HG02798 (cell line): ENCODE measurements at regions not wholly inside any gene's neighbourhood (a gene's known extent, or its start where the extent isn't known, plus 50 kb on each side); places are given as distances from the start of the nearest gene placed in this dataset.
"Not testable (repeated sequence)": the region's sequence is repeated elsewhere in the genome, so short reads cannot be mapped to it uniquely, and the experiment has no call there.

Source experiments
- ATAC-seq: cut with Tn5 transposase; IDR thresholded peaks from one replicate; pipeline ENCODE4 v1.9.1; 2021; ENCODE audit warnings: mild to moderate bottlenecking; ENCODE audit not compliant: unreplicated experiment, poor library complexity

- ATAC-seq = no peak
These were observed 125.6 kb downstream of the CCDC71L start for GRCh38 chr7:106535234-106535932.

- no peak for ATAC-seq
These were observed 126.6 kb downstream of the CCDC71L start for GRCh38 chr7:106534271-106534846.

DNA sequence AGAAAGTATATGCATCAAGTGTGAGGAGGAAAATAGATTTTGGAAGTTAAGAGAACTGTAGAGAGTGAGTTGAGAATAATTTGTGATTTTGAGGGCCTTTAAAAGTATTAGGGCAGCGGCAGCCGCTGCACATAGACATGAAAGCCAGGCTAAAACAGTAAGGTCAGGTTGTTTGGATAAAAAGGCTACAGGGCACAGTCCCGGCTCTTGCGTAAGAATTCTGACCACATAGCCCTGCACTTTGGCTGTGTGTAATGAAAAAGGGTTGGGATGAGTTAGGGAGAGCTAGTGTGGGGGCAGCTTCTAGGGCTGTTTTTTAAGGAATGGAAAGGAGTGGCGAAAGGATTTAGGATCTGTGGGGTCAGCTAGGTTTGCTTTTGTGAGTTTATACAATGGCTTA, 130.8 kb downstream of the CCDC71L start:
- ATAC-seq = not testable (repeated sequence)

DNA sequence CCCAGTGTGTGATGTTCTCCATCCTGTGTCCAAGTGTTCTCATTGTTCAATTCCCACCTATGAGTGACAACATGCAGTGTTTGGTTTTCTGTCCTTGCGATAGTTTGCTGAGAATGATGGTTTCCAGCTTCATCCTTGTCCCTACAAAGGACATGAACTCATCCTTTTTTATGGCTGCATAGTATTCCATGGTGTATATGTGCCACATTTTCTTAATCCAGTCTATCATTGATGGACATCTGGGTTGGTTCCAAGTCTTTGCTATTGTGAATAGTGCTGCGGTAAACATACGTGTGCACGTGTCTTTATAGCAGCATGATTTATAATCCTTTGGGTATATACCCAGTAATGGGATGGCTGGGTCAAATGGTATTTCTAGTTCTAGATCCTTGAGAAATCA, 134.3 kb downstream of the CCDC71L start:
- ATAC-seq = not testable (repeated sequence)

GRCh38 chr7:106524690-106525059, 136.3 kb downstream of the CCDC71L start:
- no peak for ATAC-seq

GRCh38 chr7:106523482-106523881, 137.5 kb downstream of the CCDC71L start:
- no peak for ATAC-seq

DNA sequence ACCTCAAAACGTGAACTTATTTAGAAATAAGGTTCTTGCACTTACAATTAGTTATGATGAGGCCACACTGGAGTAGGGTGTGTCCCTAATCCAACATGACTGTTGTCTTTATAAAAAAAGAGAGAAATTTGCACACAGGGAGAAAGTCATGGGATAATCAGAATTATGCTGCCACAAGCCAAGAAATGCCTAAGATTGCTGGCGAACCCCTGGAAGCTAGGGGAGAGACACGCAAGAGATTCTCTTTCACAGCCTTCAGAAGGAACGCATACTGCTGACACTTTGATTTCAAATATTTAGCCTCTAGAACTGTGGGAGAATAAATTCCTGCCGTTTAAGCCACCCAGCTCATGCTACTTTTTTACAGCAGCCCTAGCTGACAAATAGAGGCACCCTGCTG, 138.3 kb downstream of the CCDC71L start:
- no peak for ATAC-seq

GRCh38 chr7:106521541-106521940, 139.4 kb downstream of the CCDC71L start:
- no peak for ATAC-seq

- ATAC-seq = no peak
These were observed 139.9 kb downstream of the CCDC71L start for GRCh38 chr7:106520962-106521514.

- no peak for ATAC-seq
These were observed 142.0 kb downstream of the CCDC71L start for GRCh38 chr7:106518967-106519366.

DNA sequence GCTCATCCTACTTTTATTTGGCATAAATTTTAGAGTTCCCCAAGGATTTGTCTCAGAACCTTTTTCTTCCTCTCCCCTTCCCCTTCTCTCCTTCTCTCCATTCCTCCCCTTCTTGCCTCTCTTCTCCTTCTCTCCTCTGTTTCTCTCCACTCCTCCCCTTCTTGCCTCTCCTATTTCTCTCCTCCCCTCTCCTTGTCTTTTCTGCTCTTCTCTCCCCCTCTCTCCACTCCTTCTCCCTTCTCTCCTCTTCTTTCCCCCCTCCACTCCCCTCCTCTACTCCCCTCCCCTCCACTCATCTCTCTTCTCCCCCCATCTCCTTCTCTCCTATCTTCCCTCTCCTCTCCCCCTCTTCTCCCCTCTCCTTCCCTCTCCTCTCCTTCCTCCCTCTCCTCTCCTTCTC, 142.7 kb downstream of the CCDC71L start:
- no peak for ATAC-seq

- ATAC-seq = no peak
These were observed 143.4 kb downstream of the CCDC71L start for GRCh38 chr7:106517508-106517907.

DNA sequence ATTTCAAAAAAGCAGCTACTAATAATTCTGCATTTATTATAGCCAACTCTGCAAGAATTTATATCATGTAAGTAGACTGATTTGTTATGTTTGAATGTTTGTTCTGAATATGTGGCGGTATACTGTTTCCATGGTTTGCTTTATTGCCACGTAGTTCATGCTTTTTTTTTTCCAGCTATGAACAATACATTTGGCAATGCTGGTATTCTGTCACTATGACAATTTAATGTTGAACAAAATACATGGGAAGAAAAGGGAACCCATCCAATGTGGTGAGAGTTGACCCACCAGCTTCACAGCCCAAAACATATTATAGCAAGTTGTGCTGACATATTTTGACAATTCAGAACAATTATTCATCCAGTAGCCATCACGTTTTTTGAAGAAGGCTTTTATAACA, 145.6 kb downstream of the CCDC71L start:
- no peak for ATAC-seq

DNA sequence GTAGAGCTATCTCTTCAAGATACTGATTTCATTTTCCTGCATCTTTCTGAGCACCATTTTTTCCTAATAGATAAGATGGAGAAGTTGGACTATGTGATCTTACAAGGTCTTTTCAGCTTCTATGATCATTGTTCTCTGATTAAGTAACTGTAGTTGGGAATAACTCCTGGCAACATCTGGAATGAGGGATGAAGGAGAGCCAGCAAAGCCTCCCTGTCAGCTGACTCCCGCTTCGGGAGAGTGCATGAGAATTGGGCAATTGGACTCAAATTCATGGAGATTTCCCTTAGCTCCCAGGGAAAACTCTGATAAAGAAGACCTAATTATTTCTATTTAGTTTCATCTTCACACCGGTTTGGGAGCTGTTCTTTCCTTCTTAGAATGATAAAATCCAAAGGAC, 146.1 kb downstream of the CCDC71L start:
- no peak for ATAC-seq

- no peak for ATAC-seq
These were observed 148.7 kb downstream of the CCDC71L start for GRCh38 chr7:106512217-106512616.

DNA sequence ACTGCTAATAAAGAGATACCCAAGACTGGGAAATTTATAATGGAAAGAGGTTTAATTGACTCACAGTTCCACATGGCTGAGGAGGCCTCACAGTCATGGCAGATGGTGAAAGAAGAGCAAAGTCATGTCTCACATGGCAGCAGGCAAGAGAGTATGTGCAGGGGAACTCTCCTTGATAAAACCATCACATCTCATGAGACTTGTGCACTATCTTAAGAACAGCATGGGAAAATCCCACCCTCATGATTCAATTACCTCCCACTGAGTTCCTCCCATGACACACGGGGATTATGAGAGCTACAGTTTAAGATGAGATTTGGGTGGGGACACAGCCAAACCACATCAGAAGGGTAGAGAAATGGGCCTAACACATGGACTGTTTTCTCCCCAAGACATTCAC, 156.3 kb downstream of the CCDC71L start:
- no peak for ATAC-seq

GRCh38 chr7:106504207-106504606, 156.8 kb downstream of the CCDC71L start:
- ATAC-seq = no peak

- no peak for ATAC-seq
These were observed 157.3 kb downstream of the CCDC71L start for GRCh38 chr7:106503626-106504025.

DNA sequence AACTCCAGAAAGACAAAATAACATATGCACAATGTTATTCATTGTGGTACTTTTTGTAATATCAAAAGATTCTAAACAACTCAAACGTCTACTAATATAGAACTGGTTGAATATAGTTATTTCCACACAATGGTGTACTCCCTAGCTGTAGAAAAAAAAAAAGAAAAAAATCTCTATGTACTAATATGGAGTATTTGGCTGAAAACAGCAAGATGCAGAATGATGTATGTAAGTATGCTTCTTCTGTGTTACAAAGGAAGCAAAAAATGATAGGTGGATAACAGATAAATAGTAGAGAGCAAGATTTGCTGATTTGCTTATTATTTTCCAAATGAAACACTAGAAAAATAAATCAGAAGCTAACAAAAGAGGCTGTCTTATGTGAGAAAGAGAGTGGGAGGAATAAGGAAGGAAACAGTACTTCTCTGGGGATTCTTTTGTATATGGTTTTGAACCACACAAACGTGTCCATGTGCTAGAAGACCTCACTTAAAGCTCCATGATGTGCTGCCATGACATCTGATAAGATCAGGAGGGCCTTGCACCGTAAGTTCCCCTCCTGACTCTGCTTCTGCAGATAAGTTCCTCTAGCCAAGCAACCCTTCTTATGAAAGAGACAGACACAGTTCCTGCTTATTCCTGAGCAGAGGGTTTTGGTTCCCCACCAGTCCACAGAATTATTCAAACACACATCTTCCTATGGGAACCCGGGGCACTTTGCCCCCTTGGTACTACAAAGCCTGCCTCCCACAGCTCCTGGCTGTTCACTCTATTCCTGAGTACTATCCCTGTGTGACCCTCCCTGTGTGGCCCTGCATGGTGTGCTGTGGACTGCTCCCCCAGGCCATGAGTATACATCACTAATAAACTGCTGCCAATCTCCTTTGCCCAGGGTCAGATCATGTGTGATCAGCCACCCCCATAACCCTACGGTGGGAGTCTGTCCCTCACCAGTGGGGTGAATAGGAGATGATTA, 159.1 kb downstream of the CCDC71L start:
- no peak for ATAC-seq

DNA sequence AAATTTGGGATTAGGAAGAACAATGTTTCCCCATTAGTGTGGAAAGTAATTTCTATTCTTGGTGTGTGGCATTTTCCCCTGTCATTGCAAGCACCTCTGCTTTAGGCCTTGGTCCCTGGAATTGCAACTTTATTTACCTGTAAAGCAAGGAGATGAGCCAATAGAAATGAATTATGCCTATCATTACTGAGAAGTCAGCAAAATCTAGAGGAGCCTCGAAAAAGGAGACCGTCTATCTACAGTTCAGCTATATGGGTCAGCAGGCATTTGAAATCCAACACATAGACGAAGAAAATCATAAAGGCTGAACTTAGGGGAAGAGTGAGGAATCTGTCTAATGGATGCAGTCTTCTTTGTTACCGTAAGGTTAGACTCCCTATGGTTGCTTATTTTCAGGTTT, 161.1 kb downstream of the CCDC71L start:
- ATAC-seq = no peak

- not testable (repeated sequence) for ATAC-seq
These were observed 163.0 kb downstream of the CCDC71L start for GRCh38 chr7:106498005-106498404.
